ENCODE measurements at regions not wholly inside any gene's neighbourhood (a gene's known extent, or its start where the extent isn't known, plus 50 kb on each side); places are given as distances from the start of the nearest gene placed in this dataset.
"Not testable (repeated sequence)": the region's sequence is repeated elsewhere in the genome, so short reads cannot be mapped to it uniquely, and the experiment has no call there.

GRCh38 chr11:97683733-97684132, 1293.9 kb downstream of the JRKL start:
- peak; percentile 42 for DNase-seq (ENCODE audit: low spot score)

GRCh38 chr11:97684486-97685439, 1295.0 kb downstream of the JRKL start:
- no peak for DNase-seq (ENCODE audit: low spot score)

- DNase-seq (ENCODE audit: low spot score), result no peak
These were observed 1295.9 kb downstream of the JRKL start for GRCh38 chr11:97685695-97686094.

GRCh38 chr11:97687111-97687510, 1297.3 kb downstream of the JRKL start:
- DNase-seq (ENCODE audit: low spot score), result no peak

- no peak for DNase-seq (ENCODE audit: low spot score)
These were observed 1301.2 kb downstream of the JRKL start for GRCh38 chr11:97691061-97691460.

GRCh38 chr11:97702951-97703350, 1313.1 kb downstream of the JRKL start:
- no peak for DNase-seq (ENCODE audit: low spot score)

- DNase-seq (ENCODE audit: low spot score), result no peak
These were observed 1314.0 kb downstream of the JRKL start for GRCh38 chr11:97703851-97704250.

- DNase-seq (ENCODE audit: low spot score), result not testable (repeated sequence)
These were observed 1315.3 kb upstream of the CNTN5 start for GRCh38 chr11:97705441-97705840.

- DNase-seq (ENCODE audit: low spot score), result no peak
These were observed 1302.8 kb upstream of the CNTN5 start for GRCh38 chr11:97717922-97718321.

- DNase-seq (ENCODE audit: low spot score), result no peak
These were observed 1298.7 kb upstream of the CNTN5 start for GRCh38 chr11:97722065-97722464.

- no peak for DNase-seq (ENCODE audit: low spot score)
These were observed 1298.0 kb upstream of the CNTN5 start for GRCh38 chr11:97722721-97723120.

- no peak for DNase-seq (ENCODE audit: low spot score)
These were observed 1291.0 kb upstream of the CNTN5 start for GRCh38 chr11:97729546-97730272.

GRCh38 chr11:97732011-97732632, 1288.6 kb upstream of the CNTN5 start:
- no peak for DNase-seq (ENCODE audit: low spot score)

GRCh38 chr11:97738751-97739150, 1282.0 kb upstream of the CNTN5 start:
- DNase-seq (ENCODE audit: low spot score), result no peak

GRCh38 chr11:97739932-97740800, 1280.6 kb upstream of the CNTN5 start:
- no peak for DNase-seq (ENCODE audit: low spot score)

GRCh38 chr11:97740801-97741151, 1280.0 kb upstream of the CNTN5 start:
- no peak for DNase-seq (ENCODE audit: low spot score)

- DNase-seq (ENCODE audit: low spot score), result no peak
These were observed 1278.0 kb upstream of the CNTN5 start for GRCh38 chr11:97742717-97743116.

GRCh38 chr11:97743205-97743742, 1277.5 kb upstream of the CNTN5 start:
- no peak for DNase-seq (ENCODE audit: low spot score)

- no peak for DNase-seq (ENCODE audit: low spot score)
These were observed 1275.2 kb upstream of the CNTN5 start for GRCh38 chr11:97745515-97746050.

- DNase-seq (ENCODE audit: low spot score), result no peak
These were observed 1273.9 kb upstream of the CNTN5 start for GRCh38 chr11:97746818-97747217.

- no peak for DNase-seq (ENCODE audit: low spot score)
These were observed 1269.3 kb upstream of the CNTN5 start for GRCh38 chr11:97751405-97751804.

Measured in ecto neural progenitor cell (in vitro differentiated cells).